ENCODE measurements at regions not wholly inside any gene's neighbourhood (a gene's known extent, or its start where the extent isn't known, plus 50 kb on each side); places are given as distances from the start of the nearest gene placed in this dataset.
A peak's percentile ranks its signal among the peaks of the same experiment; 100 is the strongest.

DNA sequence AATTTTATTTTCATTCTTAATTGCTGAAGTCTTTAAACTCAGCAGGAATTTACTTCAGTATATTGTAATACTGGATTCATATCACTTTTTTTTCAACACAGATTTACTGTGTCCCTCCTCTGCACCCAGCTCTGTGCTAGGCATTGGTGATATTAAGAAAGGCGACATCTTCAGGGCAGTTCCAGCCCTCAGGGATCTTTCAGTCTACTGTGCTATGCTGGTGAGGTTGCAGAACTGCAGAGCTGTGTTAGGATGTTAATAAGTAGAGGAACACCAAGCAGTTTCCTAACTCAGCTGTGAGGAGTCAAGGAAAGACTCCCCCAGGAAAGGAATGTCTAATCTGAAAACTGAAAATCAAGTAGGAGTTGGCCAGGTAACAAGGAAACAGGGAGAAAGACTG lies 158.2 kb upstream of the NPY start:
- Histone ChIP-seq H3K9me3 (ENCODE audit: low read depth) (no peaks in the 10 kb centered on the region), H3K36me3 (ENCODE audit: low read depth) (no peaks in the 10 kb centered on the region), H3K9me2 (ENCODE audit: insufficient read depth) (no peaks in the 10 kb centered on the region), H3F3A (ENCODE audit: insufficient read depth) (0 out of 2 replicates have a peak, but pooled peaks cover 5% of the 10 kb centered on the region), H3K4me2 (ENCODE audit: unreplicated experiment) (no peak overlapping the region), H3K79me2 (ENCODE audit: insufficient read depth) (no peaks in the 10 kb centered on the region), H2AFZ (no peak overlapping the region), H3K4me3 (no peak overlapping the region), H3K9ac (no peak overlapping the region), H3K27ac (no peak overlapping the region), H4K20me1 (ENCODE audit: insufficient read depth) (no peaks in the 10 kb centered on the region), H3K27me3 (replicated peaks; ENCODE audit: insufficient read depth) (no peaks in the 10 kb centered on the region), H3K4me1 (ENCODE audit: insufficient read depth) (0 out of 2 replicates have a peak, but pooled peaks cover 6% of the 10 kb centered on the region)
- no peak for TF ChIP-seq EZH2 (IDR thresholded peaks at IDR 0.05; ENCODE audit: insufficient read depth, poor library complexity, severe bottlenecking)
- TF ChIP-seq EZH2phosphoT487 (IDR thresholded peaks at IDR 0.05; ENCODE audit: insufficient read depth, low read depth) = no peak
- 79 to 86% methylated on average over 1 of the region's 1 CpG for WGBS, 2 experiments (ENCODE audit: low coverage in 1 of 2, low lambda C conversion rate in 2 of 2, missing lambda C conversion rate in 2 of 2)
- in situ Hi-C loops (cut with MboI) = no loop called here
- DNase-seq = no peak

- WGBS, 2 experiments (ENCODE audit: low coverage in 1 of 2, low lambda C conversion rate in 2 of 2, missing lambda C conversion rate in 2 of 2) = 70 to 72% methylated on average over 3 of the region's 3 CpGs
- no peak for TF ChIP-seq EZH2 (IDR thresholded peaks at IDR 0.05; ENCODE audit: insufficient read depth, poor library complexity, severe bottlenecking)
- no peak for TF ChIP-seq EZH2phosphoT487 (IDR thresholded peaks at IDR 0.05; ENCODE audit: insufficient read depth, low read depth)
These were observed 156.1 kb upstream of the NPY start for GRCh38 chr7:24127930-24128329.

DNA sequence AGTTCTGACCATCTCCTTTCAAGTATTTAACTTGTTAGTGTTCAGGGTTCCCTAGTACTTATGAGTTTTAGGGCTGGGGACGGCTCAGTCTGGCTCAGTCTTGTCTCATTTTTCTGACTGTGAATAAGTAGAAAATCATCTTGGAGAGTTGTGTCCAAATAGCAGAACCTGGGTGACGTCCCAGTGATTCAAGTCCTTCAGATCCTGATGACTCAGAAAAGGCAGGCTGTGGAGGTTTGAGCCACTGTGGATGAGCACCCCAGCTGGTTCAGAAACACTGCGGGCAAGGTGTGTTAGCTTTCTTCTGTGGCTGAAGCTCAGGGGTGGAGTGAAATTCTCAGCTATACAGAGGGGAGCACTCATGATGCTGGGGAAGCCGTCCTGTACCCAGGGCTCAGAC lies 154.4 kb upstream of the NPY start:
- no peak overlapping the region for H3K27ac ChIP-seq
- 3 to 15% methylated on average over 4 of the region's 4 CpGs for WGBS, 2 experiments (ENCODE audit: low coverage in 1 of 2, low lambda C conversion rate in 2 of 2, missing lambda C conversion rate in 2 of 2)

More at GRCh38 chr7:24127930-24128329, 156.1 kb upstream of the NPY start:
- H3K9ac ChIP-seq = no peak overlapping the region
- no peaks in the 10 kb centered on the region for H4K20me1 ChIP-seq (ENCODE audit: insufficient read depth)
- H3F3A ChIP-seq (ENCODE audit: insufficient read depth) = 0 out of 2 replicates have a peak, but pooled peaks cover 5% of the 10 kb centered on the region
- in situ Hi-C loops (cut with MboI) = no loop called here
- no peaks in the 10 kb centered on the region for H3K9me3 ChIP-seq (ENCODE audit: low read depth)
- no peaks in the 10 kb centered on the region for H3K9me2 ChIP-seq (ENCODE audit: insufficient read depth)
- no peak overlapping the region for H3K4me3 ChIP-seq
- no peaks in the 10 kb centered on the region for H3K27me3 ChIP-seq (replicated peaks; ENCODE audit: insufficient read depth)
- H3K4me2 ChIP-seq (ENCODE audit: unreplicated experiment) = no peak overlapping the region
- no peak overlapping the region for H2AFZ ChIP-seq
- no peak overlapping the region for H3K27ac ChIP-seq
- 0 out of 2 replicates have a peak, but pooled peaks cover 6% of the 10 kb centered on the region for H3K4me1 ChIP-seq (ENCODE audit: insufficient read depth)
- H3K36me3 ChIP-seq (ENCODE audit: low read depth) = no peaks in the 10 kb centered on the region
- no peak for DNase-seq
- no peaks in the 10 kb centered on the region for H3K79me2 ChIP-seq (ENCODE audit: insufficient read depth)

GRCh38 chr7:24130631-24131030 lies 153.4 kb upstream of the NPY start:
- DNase-seq = no peak
- Histone ChIP-seq H3K4me3 (no peak overlapping the region), H3K9ac (no peak overlapping the region), H3K27me3 (replicated peaks; ENCODE audit: insufficient read depth) (no peaks in the 10 kb centered on the region), H3K79me2 (ENCODE audit: insufficient read depth) (no peaks in the 10 kb centered on the region), H3K4me1 (ENCODE audit: insufficient read depth) (0 out of 2 replicates have a peak, but pooled peaks cover 6% of the 10 kb centered on the region), H3K9me2 (ENCODE audit: insufficient read depth) (no peaks in the 10 kb centered on the region), H3F3A (ENCODE audit: insufficient read depth) (0 out of 2 replicates have a peak, but pooled peaks cover 5% of the 10 kb centered on the region), H3K9me3 (ENCODE audit: low read depth) (no peaks in the 10 kb centered on the region), H2AFZ (no peak overlapping the region), H4K20me1 (ENCODE audit: insufficient read depth) (no peaks in the 10 kb centered on the region), H3K36me3 (ENCODE audit: low read depth) (no peaks in the 10 kb centered on the region), H3K4me2 (ENCODE audit: unreplicated experiment) (no peak overlapping the region), H3K27ac (no peak overlapping the region)
- in situ Hi-C loops (cut with MboI) = no loop called here
- no peak for TF ChIP-seq EZH2 (IDR thresholded peaks at IDR 0.05; ENCODE audit: insufficient read depth, poor library complexity, severe bottlenecking)
- TF ChIP-seq EZH2phosphoT487 (IDR thresholded peaks at IDR 0.05; ENCODE audit: insufficient read depth, low read depth) = no peak

More for the DNA sequence above, 154.4 kb upstream of the NPY start:
- Histone ChIP-seq H3K36me3 (ENCODE audit: low read depth) (no peaks in the 10 kb centered on the region), H4K20me1 (ENCODE audit: insufficient read depth) (no peaks in the 10 kb centered on the region), H3K4me1 (ENCODE audit: insufficient read depth) (0 out of 2 replicates have a peak, but pooled peaks cover 6% of the 10 kb centered on the region), H2AFZ (no peak overlapping the region), H3K4me2 (ENCODE audit: unreplicated experiment) (peak overlapping the region; percentile 16), H3K27me3 (replicated peaks; ENCODE audit: insufficient read depth) (no peaks in the 10 kb centered on the region), H3K79me2 (ENCODE audit: insufficient read depth) (no peaks in the 10 kb centered on the region), H3K9ac (no peak overlapping the region), H3K9me3 (ENCODE audit: low read depth) (no peaks in the 10 kb centered on the region), H3K9me2 (ENCODE audit: insufficient read depth) (no peaks in the 10 kb centered on the region), H3F3A (ENCODE audit: insufficient read depth) (0 out of 2 replicates have a peak, but pooled peaks cover 5% of the 10 kb centered on the region), H3K4me3 (no peak overlapping the region)
- TF ChIP-seq EZH2phosphoT487 (IDR thresholded peaks at IDR 0.05; ENCODE audit: insufficient read depth, low read depth) (no peak), EZH2 (IDR thresholded peaks at IDR 0.05; ENCODE audit: insufficient read depth, poor library complexity, severe bottlenecking) (no peak)
- peak; percentile 92 for DNase-seq
- in situ Hi-C loops (cut with MboI) = no loop called here

DNA sequence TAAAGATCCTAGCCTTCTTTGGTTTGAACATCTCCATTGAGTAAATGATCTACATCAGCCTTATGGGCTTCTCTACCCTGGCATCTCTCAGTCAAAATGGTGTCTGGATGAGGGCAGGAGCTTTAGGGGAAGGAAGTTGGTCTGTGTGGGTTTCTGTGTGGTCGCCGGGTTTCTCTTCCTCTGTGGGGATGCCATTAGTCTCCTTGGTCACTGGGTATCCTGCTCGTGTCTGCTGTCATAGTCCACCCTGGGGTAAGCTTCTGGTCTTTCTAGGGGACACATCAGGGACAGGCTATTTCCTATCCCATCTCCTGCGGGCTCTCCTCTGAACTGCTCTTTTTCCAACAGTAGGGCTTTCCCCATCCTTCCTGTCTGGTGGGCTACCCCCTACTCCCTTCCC lies 150.3 kb upstream of the NPY start:
- no peak overlapping the region for H3K4me2 ChIP-seq (ENCODE audit: unreplicated experiment)
- H3K4me1 ChIP-seq (ENCODE audit: insufficient read depth) = 0 out of 2 replicates have a peak, but pooled peaks cover 6% of the 10 kb centered on the region
- 0 out of 2 replicates have a peak, but pooled peaks cover 5% of the 10 kb centered on the region for H3F3A ChIP-seq (ENCODE audit: insufficient read depth)
- no peak overlapping the region for H2AFZ ChIP-seq
- no peaks in the 10 kb centered on the region for H3K79me2 ChIP-seq (ENCODE audit: insufficient read depth)
- no peaks in the 10 kb centered on the region for H3K36me3 ChIP-seq (ENCODE audit: low read depth)
- H3K4me3 ChIP-seq = no peak overlapping the region
- TF ChIP-seq EZH2phosphoT487 (IDR thresholded peaks at IDR 0.05; ENCODE audit: insufficient read depth, low read depth) = no peak
- no peaks in the 10 kb centered on the region for H4K20me1 ChIP-seq (ENCODE audit: insufficient read depth)
- no peaks in the 10 kb centered on the region for H3K9me3 ChIP-seq (ENCODE audit: low read depth)
- 46 to 62% methylated on average over 4 of the region's 4 CpGs for WGBS, 2 experiments (ENCODE audit: low coverage in 1 of 2, low lambda C conversion rate in 2 of 2, missing lambda C conversion rate in 2 of 2)
- DNase-seq = no peak
- in situ Hi-C loops (cut with MboI) = no loop called here
- H3K9me2 ChIP-seq (ENCODE audit: insufficient read depth) = no peaks in the 10 kb centered on the region
- H3K27ac ChIP-seq = no peak overlapping the region
- no peak overlapping the region for H3K9ac ChIP-seq
- H3K27me3 ChIP-seq (replicated peaks; ENCODE audit: insufficient read depth) = no peaks in the 10 kb centered on the region; the same call in 1 of the 2 replicates
